ENCODE measurements at regions not wholly inside any gene's neighbourhood (a gene's known extent, or its start where the extent isn't known, plus 50 kb on each side); places are given as distances from the start of the nearest gene placed in this dataset.

DNA sequence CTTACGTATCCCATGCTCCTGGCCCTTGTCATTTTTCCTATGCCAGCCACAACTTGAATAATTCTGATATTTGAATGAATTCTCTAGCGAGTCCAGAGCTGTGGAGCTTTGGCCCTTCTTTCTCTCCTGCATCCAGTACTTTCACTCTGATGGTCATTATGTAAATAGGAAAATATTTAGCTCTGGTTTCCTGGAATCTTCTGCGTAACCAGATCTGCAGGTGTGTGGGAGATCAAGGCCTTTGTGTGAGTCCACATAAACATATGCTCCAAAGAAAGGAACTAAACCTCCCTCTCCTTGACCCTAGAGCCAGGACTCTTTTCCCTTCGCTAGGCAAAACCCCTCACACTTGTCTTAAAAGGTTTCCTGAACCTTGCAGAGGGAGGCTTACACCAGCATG lies 132.5 kb upstream of the THBS1 start (continued):
- TF ChIP-seq ZNF780A (CRISPR knock-in tag; IDR thresholded peaks at IDR 0.05) = no peak
- TF ChIP-seq, protein P1, sequence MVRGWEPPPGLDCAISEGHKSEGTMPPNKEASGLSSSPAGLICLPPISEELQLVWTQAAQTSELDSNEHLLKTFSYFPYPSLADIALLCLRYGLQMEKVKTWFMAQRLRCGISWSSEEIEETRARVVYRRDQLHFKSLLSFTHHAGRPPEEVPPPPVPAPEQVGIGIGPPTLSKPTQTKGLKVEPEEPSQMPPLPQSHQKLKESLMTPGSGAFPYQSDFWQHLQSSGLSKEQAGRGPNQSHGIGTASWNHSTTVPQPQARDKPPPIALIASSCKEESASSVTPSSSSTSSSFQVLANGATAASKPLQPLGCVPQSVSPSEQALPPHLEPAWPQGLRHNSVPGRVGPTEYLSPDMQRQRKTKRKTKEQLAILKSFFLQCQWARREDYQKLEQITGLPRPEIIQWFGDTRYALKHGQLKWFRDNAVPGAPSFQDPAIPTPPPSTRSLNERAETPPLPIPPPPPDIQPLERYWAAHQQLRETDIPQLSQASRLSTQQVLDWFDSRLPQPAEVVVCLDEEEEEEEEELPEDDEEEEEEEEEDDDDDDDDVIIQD (CRISPR knock-in tag; IDR thresholded peaks at IDR 0.05; ENCODE audit: low read depth) = peak; percentile 58; the same call in 1 of the 2 replicates
- TF ChIP-seq, protein P2, sequence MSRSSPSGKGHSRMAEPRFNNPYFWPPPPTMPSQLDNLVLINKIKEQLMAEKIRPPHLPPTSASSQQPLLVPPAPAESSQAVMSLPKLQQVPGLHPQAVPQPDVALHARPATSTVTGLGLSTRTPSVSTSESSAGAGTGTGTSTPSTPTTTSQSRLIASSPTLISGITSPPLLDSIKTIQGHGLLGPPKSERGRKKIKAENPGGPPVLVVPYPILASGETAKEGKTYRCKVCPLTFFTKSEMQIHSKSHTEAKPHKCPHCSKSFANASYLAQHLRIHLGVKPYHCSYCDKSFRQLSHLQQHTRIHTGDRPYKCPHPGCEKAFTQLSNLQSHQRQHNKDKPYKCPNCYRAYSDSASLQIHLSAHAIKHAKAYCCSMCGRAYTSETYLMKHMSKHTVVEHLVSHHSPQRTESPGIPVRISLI (CRISPR knock-in tag; IDR thresholded peaks at IDR 0.05; ENCODE audit: borderline replicate concordance) = no peak
- TF ChIP-seq, protein P3, sequence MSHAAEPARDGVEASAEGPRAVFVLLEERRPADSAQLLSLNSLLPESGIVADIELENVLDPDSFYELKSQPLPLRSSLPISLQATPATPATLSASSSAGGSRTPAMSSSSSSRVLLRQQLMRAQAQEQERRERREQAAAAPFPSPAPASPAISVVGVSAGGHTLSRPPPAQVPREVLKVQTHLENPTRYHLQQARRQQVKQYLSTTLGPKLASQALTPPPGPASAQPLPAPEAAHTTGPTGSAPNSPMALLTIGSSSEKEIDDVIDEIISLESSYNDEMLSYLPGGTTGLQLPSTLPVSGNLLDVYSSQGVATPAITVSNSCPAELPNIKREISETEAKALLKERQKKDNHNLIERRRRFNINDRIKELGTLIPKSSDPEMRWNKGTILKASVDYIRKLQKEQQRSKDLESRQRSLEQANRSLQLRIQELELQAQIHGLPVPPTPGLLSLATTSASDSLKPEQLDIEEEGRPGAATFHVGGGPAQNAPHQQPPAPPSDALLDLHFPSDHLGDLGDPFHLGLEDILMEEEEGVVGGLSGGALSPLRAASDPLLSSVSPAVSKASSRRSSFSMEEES (CRISPR knock-in tag; IDR thresholded peaks at IDR 0.05) = 0 out of 2 replicates have a peak, but pooled peaks have one; percentile 27
- TF ChIP-seq, protein P4, sequence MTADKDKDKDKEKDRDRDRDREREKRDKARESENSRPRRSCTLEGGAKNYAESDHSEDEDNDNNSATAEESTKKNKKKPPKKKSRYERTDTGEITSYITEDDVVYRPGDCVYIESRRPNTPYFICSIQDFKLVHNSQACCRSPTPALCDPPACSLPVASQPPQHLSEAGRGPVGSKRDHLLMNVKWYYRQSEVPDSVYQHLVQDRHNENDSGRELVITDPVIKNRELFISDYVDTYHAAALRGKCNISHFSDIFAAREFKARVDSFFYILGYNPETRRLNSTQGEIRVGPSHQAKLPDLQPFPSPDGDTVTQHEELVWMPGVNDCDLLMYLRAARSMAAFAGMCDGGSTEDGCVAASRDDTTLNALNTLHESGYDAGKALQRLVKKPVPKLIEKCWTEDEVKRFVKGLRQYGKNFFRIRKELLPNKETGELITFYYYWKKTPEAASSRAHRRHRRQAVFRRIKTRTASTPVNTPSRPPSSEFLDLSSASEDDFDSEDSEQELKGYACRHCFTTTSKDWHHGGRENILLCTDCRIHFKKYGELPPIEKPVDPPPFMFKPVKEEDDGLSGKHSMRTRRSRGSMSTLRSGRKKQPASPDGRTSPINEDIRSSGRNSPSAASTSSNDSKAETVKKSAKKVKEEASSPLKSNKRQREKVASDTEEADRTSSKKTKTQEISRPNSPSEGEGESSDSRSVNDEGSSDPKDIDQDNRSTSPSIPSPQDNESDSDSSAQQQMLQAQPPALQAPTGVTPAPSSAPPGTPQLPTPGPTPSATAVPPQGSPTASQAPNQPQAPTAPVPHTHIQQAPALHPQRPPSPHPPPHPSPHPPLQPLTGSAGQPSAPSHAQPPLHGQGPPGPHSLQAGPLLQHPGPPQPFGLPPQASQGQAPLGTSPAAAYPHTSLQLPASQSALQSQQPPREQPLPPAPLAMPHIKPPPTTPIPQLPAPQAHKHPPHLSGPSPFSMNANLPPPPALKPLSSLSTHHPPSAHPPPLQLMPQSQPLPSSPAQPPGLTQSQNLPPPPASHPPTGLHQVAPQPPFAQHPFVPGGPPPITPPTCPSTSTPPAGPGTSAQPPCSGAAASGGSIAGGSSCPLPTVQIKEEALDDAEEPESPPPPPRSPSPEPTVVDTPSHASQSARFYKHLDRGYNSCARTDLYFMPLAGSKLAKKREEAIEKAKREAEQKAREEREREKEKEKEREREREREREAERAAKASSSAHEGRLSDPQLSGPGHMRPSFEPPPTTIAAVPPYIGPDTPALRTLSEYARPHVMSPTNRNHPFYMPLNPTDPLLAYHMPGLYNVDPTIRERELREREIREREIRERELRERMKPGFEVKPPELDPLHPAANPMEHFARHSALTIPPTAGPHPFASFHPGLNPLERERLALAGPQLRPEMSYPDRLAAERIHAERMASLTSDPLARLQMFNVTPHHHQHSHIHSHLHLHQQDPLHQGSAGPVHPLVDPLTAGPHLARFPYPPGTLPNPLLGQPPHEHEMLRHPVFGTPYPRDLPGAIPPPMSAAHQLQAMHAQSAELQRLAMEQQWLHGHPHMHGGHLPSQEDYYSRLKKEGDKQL (CRISPR knock-in tag; IDR thresholded peaks at IDR 0.05; ENCODE audit: low read depth) = no peak
- no peak for TF ChIP-seq KDM3A (CRISPR knock-in tag; IDR thresholded peaks at IDR 0.05; ENCODE audit: low read depth)
- TF ChIP-seq ZNF678 (CRISPR knock-in tag; IDR thresholded peaks at IDR 0.05) = no peak
- no peak for TF ChIP-seq TGIF2 (CRISPR knock-in tag; IDR thresholded peaks at IDR 0.05)
- no peak for TF ChIP-seq RFXAP (CRISPR knock-in tag; IDR thresholded peaks at IDR 0.05; ENCODE audit: borderline replicate concordance)
- no peak for TF ChIP-seq ZNF451 (CRISPR knock-in tag; IDR thresholded peaks at IDR 0.05)
- no peak for TF ChIP-seq ZNF432 (CRISPR knock-in tag; IDR thresholded peaks at IDR 0.05; ENCODE audit: borderline replicate concordance)
- TF ChIP-seq, protein P5, sequence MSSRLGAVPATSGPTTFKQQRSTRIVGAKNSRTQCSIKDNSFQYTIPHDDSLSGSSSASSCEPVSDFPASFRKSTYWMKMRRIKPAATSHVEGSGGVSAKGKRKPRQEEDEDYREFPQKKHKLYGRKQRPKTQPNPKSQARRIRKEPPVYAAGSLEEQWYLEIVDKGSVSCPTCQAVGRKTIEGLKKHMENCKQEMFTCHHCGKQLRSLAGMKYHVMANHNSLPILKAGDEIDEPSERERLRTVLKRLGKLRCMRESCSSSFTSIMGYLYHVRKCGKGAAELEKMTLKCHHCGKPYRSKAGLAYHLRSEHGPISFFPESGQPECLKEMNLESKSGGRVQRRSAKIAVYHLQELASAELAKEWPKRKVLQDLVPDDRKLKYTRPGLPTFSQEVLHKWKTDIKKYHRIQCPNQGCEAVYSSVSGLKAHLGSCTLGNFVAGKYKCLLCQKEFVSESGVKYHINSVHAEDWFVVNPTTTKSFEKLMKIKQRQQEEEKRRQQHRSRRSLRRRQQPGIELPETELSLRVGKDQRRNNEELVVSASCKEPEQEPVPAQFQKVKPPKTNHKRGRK (CRISPR knock-in tag; IDR thresholded peaks at IDR 0.05) = no peak
- TF ChIP-seq, protein P6, sequence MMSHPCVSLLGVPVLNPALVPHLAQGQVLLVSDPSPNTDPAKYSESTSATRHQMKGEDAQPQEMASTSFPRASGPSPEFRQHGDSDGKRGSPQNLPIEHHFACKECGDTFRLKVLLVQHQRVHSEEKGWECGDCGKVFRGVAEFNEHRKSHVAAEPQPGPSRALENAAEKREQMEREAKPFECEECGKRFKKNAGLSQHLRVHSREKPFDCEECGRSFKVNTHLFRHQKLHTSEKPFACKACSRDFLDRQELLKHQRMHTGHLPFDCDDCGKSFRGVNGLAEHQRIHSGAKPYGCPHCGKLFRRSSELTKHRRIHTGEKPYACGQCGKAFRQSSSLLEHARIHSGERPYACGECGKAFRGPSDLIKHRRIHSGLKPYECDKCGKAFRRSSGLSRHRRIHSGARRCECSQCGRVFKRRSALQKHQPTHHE (CRISPR knock-in tag; IDR thresholded peaks at IDR 0.05; ENCODE audit: borderline replicate concordance) = no peak
- TF ChIP-seq ZNF230 (CRISPR knock-in tag; IDR thresholded peaks at IDR 0.05) = no peak
- TF ChIP-seq, protein P7, sequence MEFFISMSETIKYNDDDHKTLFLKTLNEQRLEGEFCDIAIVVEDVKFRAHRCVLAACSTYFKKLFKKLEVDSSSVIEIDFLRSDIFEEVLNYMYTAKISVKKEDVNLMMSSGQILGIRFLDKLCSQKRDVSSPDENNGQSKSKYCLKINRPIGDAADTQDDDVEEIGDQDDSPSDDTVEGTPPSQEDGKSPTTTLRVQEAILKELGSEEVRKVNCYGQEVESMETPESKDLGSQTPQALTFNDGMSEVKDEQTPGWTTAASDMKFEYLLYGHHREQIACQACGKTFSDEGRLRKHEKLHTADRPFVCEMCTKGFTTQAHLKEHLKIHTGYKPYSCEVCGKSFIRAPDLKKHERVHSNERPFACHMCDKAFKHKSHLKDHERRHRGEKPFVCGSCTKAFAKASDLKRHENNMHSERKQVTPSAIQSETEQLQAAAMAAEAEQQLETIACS (CRISPR knock-in tag; IDR thresholded peaks at IDR 0.05) = no peak
